ENCODE measurements at regions not wholly inside any gene's neighbourhood (a gene's known extent, or its start where the extent isn't known, plus 50 kb on each side); places are given as distances from the start of the nearest gene placed in this dataset.
"Not testable (repeated sequence)": the region's sequence is repeated elsewhere in the genome, so short reads cannot be mapped to it uniquely, and the experiment has no call there.

- TF ChIP-seq MAX (IDR thresholded peaks at IDR 0.05; ENCODE audit: low read depth) (0 out of 2 replicates have a peak, but pooled peaks have one; percentile 14), GABPA (IDR thresholded peaks at IDR 0.05; ENCODE audit: low read depth) (peak; percentile 55), PBX3 (IDR thresholded peaks at IDR 0.05) (peak; percentile 88), SIN3A (IDR thresholded peaks at IDR 0.05; ENCODE audit: borderline replicate concordance, low read depth, low read length) (peak; percentile 29; the same call in 1 of the 2 replicates), NRF1 (IDR thresholded peaks at IDR 0.05; ENCODE audit: low read depth, low read length) (peak; percentile 72)
- under 1% methylated on average over 31 of the region's 61 CpGs for whole genome bisulfite sequencing (ENCODE audit: low lambda C conversion rate)
- Histone ChIP-seq H3K4me2 (peak overlapping the region; percentile 79), H3K9ac (peak overlapping the region; percentile 56; the same call in 1 of the 2 replicates), H3K27ac (ENCODE audit: low read depth in 2 of 2, low read length in 1 of 2) (peak overlapping the region in 1 of 2 experiments; percentile 53; a peak in 2 of 4 replicates), H2AFZ (ENCODE audit: low read depth) (peak overlapping the region; percentile 90), H3K4me3 (ENCODE audit: low read depth in 2 of 2, low read length in 1 of 2) (peak overlapping the region; percentile 63 to 71)
- ChIA-PET POLR2A (interaction anchor here (0.6 kb wide), 1 partner anchor 1578 kb away, joined by 3 read pairs; no protein-coding TSS in a partner anchor), CTCF (interaction anchor here (1.1 kb wide), 1 partner anchor 118 kb away, joined by 4 read pairs; no protein-coding TSS in a partner anchor)
- not testable (repeated sequence) for H3K36me3 ChIP-seq (replicated peaks in 1 of 2; ENCODE audit: control insufficient read depth in 1 of 2, insufficient read depth in 2 of 2, low read length in 1 of 2); H3K4me1 ChIP-seq (ENCODE audit: control insufficient read depth in 1 of 2, insufficient read depth in 2 of 2, low read depth in 1 of 2, low read length in 1 of 2); H3K9me2 ChIP-seq; H3K27me3 ChIP-seq (ENCODE audit: insufficient read depth); H3K9me3 ChIP-seq; H3K79me2 ChIP-seq (ENCODE audit: insufficient read depth); H4K20me1 ChIP-seq (ENCODE audit: insufficient read depth); H3F3A ChIP-seq (replicated peaks; ENCODE audit: insufficient read depth)
- peak; percentile 82 for DNase-seq
Observed at GRCh38 chr12:9447791-9448614, 159.7 kb downstream of the KLRB1 start.

GRCh38 chr12:9446883-9447761 is 160.6 kb downstream of the KLRB1 start:
- WGBS (ENCODE audit: low lambda C conversion rate) = 25% methylated on average over 12 of the region's 20 CpGs
- H3K9me2 ChIP-seq; H2AFZ ChIP-seq (ENCODE audit: low read depth); H3K9me3 ChIP-seq; H3K27ac ChIP-seq (ENCODE audit: low read depth in 2 of 2, low read length in 1 of 2); H3F3A ChIP-seq (replicated peaks; ENCODE audit: insufficient read depth); POLR2A ChIA-PET; H3K79me2 ChIP-seq (ENCODE audit: insufficient read depth); H3K27me3 ChIP-seq (ENCODE audit: insufficient read depth); H3K36me3 ChIP-seq (replicated peaks in 1 of 2; ENCODE audit: control insufficient read depth in 1 of 2, insufficient read depth in 2 of 2, low read length in 1 of 2); H4K20me1 ChIP-seq (ENCODE audit: insufficient read depth); H3K4me1 ChIP-seq (ENCODE audit: control insufficient read depth in 1 of 2, insufficient read depth in 2 of 2, low read depth in 1 of 2, low read length in 1 of 2); CTCF ChIA-PET; DNase-seq: not testable (repeated sequence)
- peak overlapping the region; percentile 79 for H3K4me2 ChIP-seq
- 0 out of 2 replicates have a peak, but pooled peaks have one; percentile 3 for TF ChIP-seq MXI1 (IDR thresholded peaks at IDR 0.05; ENCODE audit: low read depth, low read length)
- H3K9ac ChIP-seq = peak overlapping the region; percentile 56; the same call in 1 of the 2 replicates
- peak overlapping the region in 1 of 2 experiments; percentile 63; a peak in 2 of 4 replicates for H3K4me3 ChIP-seq (ENCODE audit: low read depth in 2 of 2, low read length in 1 of 2)

- WGBS (ENCODE audit: low lambda C conversion rate) = 91% methylated on average over 3 of the region's 5 CpGs
Observed at GRCh38 chr12:9440428-9440827, 167.3 kb downstream of the KLRB1 start.

GRCh38 chr12:9435682-9436081 is 172.0 kb downstream of the KLRB1 start:
- H3K27me3 ChIP-seq (ENCODE audit: insufficient read depth); H3F3A ChIP-seq (replicated peaks; ENCODE audit: insufficient read depth); H3K4me3 ChIP-seq (ENCODE audit: low read depth in 2 of 2, low read length in 1 of 2); H3K4me1 ChIP-seq (ENCODE audit: control insufficient read depth in 1 of 2, insufficient read depth in 2 of 2, low read depth in 1 of 2, low read length in 1 of 2); CTCF ChIA-PET; H3K9ac ChIP-seq; H3K36me3 ChIP-seq (replicated peaks in 1 of 2; ENCODE audit: control insufficient read depth in 1 of 2, insufficient read depth in 2 of 2, low read length in 1 of 2); H3K9me3 ChIP-seq; H3K9me2 ChIP-seq; H2AFZ ChIP-seq (ENCODE audit: low read depth); H4K20me1 ChIP-seq (ENCODE audit: insufficient read depth); H3K27ac ChIP-seq (ENCODE audit: low read depth in 2 of 2, low read length in 1 of 2); DNase-seq; H3K79me2 ChIP-seq (ENCODE audit: insufficient read depth); H3K4me2 ChIP-seq; POLR2A ChIA-PET: not testable (repeated sequence)
- 92% methylated on average over 7 of the region's 15 CpGs for WGBS (ENCODE audit: low lambda C conversion rate)

More at GRCh38 chr12:9440428-9440827, 167.3 kb downstream of the KLRB1 start:
- POLR2A ChIA-PET; CTCF ChIA-PET; H3K4me2 ChIP-seq; H3K9me2 ChIP-seq; H3K4me1 ChIP-seq (ENCODE audit: control insufficient read depth in 1 of 2, insufficient read depth in 2 of 2, low read depth in 1 of 2, low read length in 1 of 2); H3K9ac ChIP-seq; H2AFZ ChIP-seq (ENCODE audit: low read depth); H3F3A ChIP-seq (replicated peaks; ENCODE audit: insufficient read depth); DNase-seq; H3K27ac ChIP-seq (ENCODE audit: low read depth in 2 of 2, low read length in 1 of 2); H3K4me3 ChIP-seq (ENCODE audit: low read depth in 2 of 2, low read length in 1 of 2); H3K79me2 ChIP-seq (ENCODE audit: insufficient read depth); H3K27me3 ChIP-seq (ENCODE audit: insufficient read depth); H3K36me3 ChIP-seq (replicated peaks in 1 of 2; ENCODE audit: control insufficient read depth in 1 of 2, insufficient read depth in 2 of 2, low read length in 1 of 2); H3K9me3 ChIP-seq; H4K20me1 ChIP-seq (ENCODE audit: insufficient read depth): not testable (repeated sequence)

GRCh38 chr12:9430385-9430784 is 177.3 kb downstream of the KLRB1 start:
- H3K36me3 ChIP-seq (replicated peaks in 1 of 2; ENCODE audit: control insufficient read depth in 1 of 2, insufficient read depth in 2 of 2, low read length in 1 of 2); H3K9me2 ChIP-seq; H3K9me3 ChIP-seq; H3F3A ChIP-seq (replicated peaks; ENCODE audit: insufficient read depth); H3K4me1 ChIP-seq (ENCODE audit: control insufficient read depth in 1 of 2, insufficient read depth in 2 of 2, low read depth in 1 of 2, low read length in 1 of 2); POLR2A ChIA-PET; DNase-seq; CTCF ChIA-PET; H3K9ac ChIP-seq; H3K4me2 ChIP-seq; H3K4me3 ChIP-seq (ENCODE audit: low read depth in 2 of 2, low read length in 1 of 2); H3K27ac ChIP-seq (ENCODE audit: low read depth in 2 of 2, low read length in 1 of 2); H3K79me2 ChIP-seq (ENCODE audit: insufficient read depth); H4K20me1 ChIP-seq (ENCODE audit: insufficient read depth); H2AFZ ChIP-seq (ENCODE audit: low read depth); H3K27me3 ChIP-seq (ENCODE audit: insufficient read depth): not testable (repeated sequence)
- WGBS (ENCODE audit: low lambda C conversion rate) = 83% methylated on average over 1 of the region's 19 CpGs
